ENCODE measurements at regions not wholly inside any gene's neighbourhood (a gene's known extent, or its start where the extent isn't known, plus 50 kb on each side); places are given as distances from the start of the nearest gene placed in this dataset.

- peak overlapping the region; percentile 66 for H3K4ac ChIP-seq (replicated peaks; ENCODE audit: insufficient read length, low read depth, low read length)
- H3K4me1 ChIP-seq (replicated peaks in 1 of 4; ENCODE audit: control insufficient read depth in 3 of 4, insufficient read depth in 4 of 4, low read length in 3 of 4) = peaks cover 2 to 5% (median 3%) of the 10 kb centered on the region in 4 experiments; a peak in 4 of 7 replicates
- 0 out of 2 replicates have a peak overlapping the region, but pooled peaks have one; percentile 29 for H2BK20ac ChIP-seq (ENCODE audit: low read length)
- H2AFZ ChIP-seq (ENCODE audit: low read length) = 0 out of 2 replicates have a peak overlapping the region, but pooled peaks have one; percentile 46
- no peak for TF ChIP-seq GTF2F1 (IDR thresholded peaks at IDR 0.05; ENCODE audit: borderline replicate concordance, low read depth, low read length)
- no peak for TF ChIP-seq JUND (IDR thresholded peaks at IDR 0.05; ENCODE audit: low read length)
- H4K20me1 ChIP-seq (replicated peaks in 1 of 2; ENCODE audit: control insufficient read depth in 1 of 2, insufficient read depth in 2 of 2, low read length in 2 of 2) = no peaks in the 10 kb centered on the region
- 93% methylated on average over 5 of the region's 5 CpGs; no CpG with 5 or more reads in 1 of the 2 experiments for WGBS, 2 experiments (ENCODE audit: extremely low coverage in 1 of 2, insufficient coverage in 1 of 2, insufficient read length in 1 of 2, insufficient replicate concordance in 2 of 2, low coverage in 1 of 2, low lambda C conversion rate in 2 of 2, missing lambda C conversion rate in 1 of 2)
- H3K4me3 ChIP-seq (ENCODE audit: extremely low read depth in 1 of 4, insufficient read depth in 2 of 4, low read depth in 3 of 4, low read length in 4 of 4) = no peak overlapping the region
- H3K23me2 ChIP-seq (ENCODE audit: low read depth, low read length) = no peaks in the 10 kb centered on the region
- no peak overlapping the region for H4K8ac ChIP-seq (ENCODE audit: extremely low read depth, insufficient read depth, low read length)
- no peak overlapping the region for H2BK5ac ChIP-seq (ENCODE audit: low read depth, low read length)
- H3K36me3 ChIP-seq (ENCODE audit: control insufficient read depth in 2 of 4, insufficient read depth in 4 of 4, low read length in 3 of 4) = peaks cover 0 to 5% (median 0%) of the 10 kb centered on the region in 4 experiments; a peak in 1 of 8 replicates
- 0 out of 2 replicates have a peak overlapping the region, but pooled peaks have one; percentile 5 for H2BK12ac ChIP-seq (ENCODE audit: low read depth, low read length)
- peaks cover 0 to 1% (median 0%) of the 10 kb centered on the region in 4 experiments; a peak in 1 of 7 replicates for H3K27me3 ChIP-seq (replicated peaks in 1 of 4; ENCODE audit: control insufficient read depth in 3 of 4, extremely low read depth in 1 of 4, insufficient read depth in 3 of 4, low read length in 3 of 4)
- no peak overlapping the region for H3K18ac ChIP-seq (ENCODE audit: extremely low read depth, low read length)
- H3K9me3 ChIP-seq (ENCODE audit: insufficient read depth in 2 of 2, low read depth in 1 of 2, low read length in 1 of 2) = no peaks in the 10 kb centered on the region
- H3K4me2 ChIP-seq (ENCODE audit: insufficient read depth in 1 of 2, low read depth in 2 of 2, low read length in 2 of 2) = no peak overlapping the region
- H3K79me1 ChIP-seq (ENCODE audit: low read depth, low read length) = no peaks in the 10 kb centered on the region
- no peak overlapping the region for H3K27ac ChIP-seq (ENCODE audit: low read depth, low read length)
- ChIA-PET CTCF (ENCODE audit: partially characterized antibody) (interaction anchor here (1.1 to 1.4 kb wide), 2 partner anchors 171 to 176 kb away, joined by 3 to 4 read pairs; no protein-coding TSS in a partner anchor), POLR2A (ENCODE audit: partially characterized antibody) (interaction anchor here (0.8 kb wide), 1 partner anchor 40 kb away, joined by 3 read pairs; no protein-coding TSS in a partner anchor)
- H2BK120ac ChIP-seq (replicated peaks; ENCODE audit: low read depth, low read length) = peak overlapping the region; percentile 67
- H4K5ac ChIP-seq (ENCODE audit: insufficient read length, low read depth, low read length) = no peak overlapping the region
- H3K56ac ChIP-seq (replicated peaks; ENCODE audit: insufficient read length, low read depth, low read length) = no peak overlapping the region
- FAIRE-seq (no peak), DNase-seq (ENCODE audit: low read depth in 1 of 2, low spot score in 2 of 2) (no peak)
- no peak overlapping the region; the same call in 1 of the 2 replicates for H2AK5ac ChIP-seq (ENCODE audit: low read depth, low read length)
- no peak overlapping the region for H3K23ac ChIP-seq (ENCODE audit: insufficient read length)
- no peak overlapping the region for H3K9ac ChIP-seq (replicated peaks in 1 of 4; ENCODE audit: extremely low read depth in 1 of 4, low read depth in 3 of 4, low read length in 3 of 4)
- H4K91ac ChIP-seq (replicated peaks; ENCODE audit: insufficient read length, low read length) = peak overlapping the region; percentile 87
- H3K79me2 ChIP-seq (ENCODE audit: control insufficient read depth in 1 of 2, insufficient read depth in 2 of 2, low read length in 2 of 2) = no peaks in the 10 kb centered on the region
- no peak overlapping the region for H3K14ac ChIP-seq (ENCODE audit: insufficient read length)
- H2BK15ac ChIP-seq (ENCODE audit: low read length) = no peak overlapping the region
These were observed 213.3 kb downstream of the AKAP7 start for GRCh38 chr6:131348572-131348971.
